ENCODE measurements at regions not wholly inside any gene's neighbourhood (a gene's known extent, or its start where the extent isn't known, plus 50 kb on each side); places are given as distances from the start of the nearest gene placed in this dataset.

DNA sequence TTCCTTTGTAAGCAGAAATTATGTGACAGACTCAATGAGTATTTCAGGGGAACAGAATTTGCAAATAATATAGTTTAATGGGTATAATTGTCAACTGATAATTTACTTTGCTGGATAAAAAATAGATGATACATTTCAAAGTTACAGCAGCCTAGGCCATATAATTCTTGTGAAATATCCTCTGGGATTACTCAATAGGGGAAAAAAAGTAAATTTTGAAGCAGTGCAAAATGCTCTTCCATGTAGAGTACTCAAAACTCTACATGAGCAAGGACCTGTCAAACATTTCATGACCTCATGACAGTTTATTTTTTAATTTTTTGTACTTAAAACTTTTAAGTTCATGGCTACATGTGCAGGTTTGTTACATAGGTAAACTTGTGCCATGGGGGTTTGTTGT, 163.3 kb downstream of the DACT1 start:
- in situ Hi-C loops (cut with MboI; ENCODE audit: low pct_unique_long_range_greater_than_20kb, low sequenced_read_pairs, unreplicated experiment), result no loop called here
- TF ChIP-seq, protein P1, sequence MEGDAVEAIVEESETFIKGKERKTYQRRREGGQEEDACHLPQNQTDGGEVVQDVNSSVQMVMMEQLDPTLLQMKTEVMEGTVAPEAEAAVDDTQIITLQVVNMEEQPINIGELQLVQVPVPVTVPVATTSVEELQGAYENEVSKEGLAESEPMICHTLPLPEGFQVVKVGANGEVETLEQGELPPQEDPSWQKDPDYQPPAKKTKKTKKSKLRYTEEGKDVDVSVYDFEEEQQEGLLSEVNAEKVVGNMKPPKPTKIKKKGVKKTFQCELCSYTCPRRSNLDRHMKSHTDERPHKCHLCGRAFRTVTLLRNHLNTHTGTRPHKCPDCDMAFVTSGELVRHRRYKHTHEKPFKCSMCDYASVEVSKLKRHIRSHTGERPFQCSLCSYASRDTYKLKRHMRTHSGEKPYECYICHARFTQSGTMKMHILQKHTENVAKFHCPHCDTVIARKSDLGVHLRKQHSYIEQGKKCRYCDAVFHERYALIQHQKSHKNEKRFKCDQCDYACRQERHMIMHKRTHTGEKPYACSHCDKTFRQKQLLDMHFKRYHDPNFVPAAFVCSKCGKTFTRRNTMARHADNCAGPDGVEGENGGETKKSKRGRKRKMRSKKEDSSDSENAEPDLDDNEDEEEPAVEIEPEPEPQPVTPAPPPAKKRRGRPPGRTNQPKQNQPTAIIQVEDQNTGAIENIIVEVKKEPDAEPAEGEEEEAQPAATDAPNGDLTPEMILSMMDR (IDR thresholded peaks at IDR 0.05; ENCODE audit: extremely low read depth, insufficient read depth, missing control alignments), result no peak

GRCh38 chr14:58805057-58805456, 167.3 kb downstream of the DACT1 start:
- TF ChIP-seq, protein P1 (IDR thresholded peaks at IDR 0.05; ENCODE audit: extremely low read depth, insufficient read depth, missing control alignments), result no peak
- no peak for DNase-seq (ENCODE audit: low spot score)
- in situ Hi-C loops (cut with MboI; ENCODE audit: low pct_unique_long_range_greater_than_20kb, low sequenced_read_pairs, unreplicated experiment), result no loop called here

More for the DNA sequence above, 163.3 kb downstream of the DACT1 start:
- no peak for DNase-seq (ENCODE audit: low spot score)

GRCh38 chr14:58805605-58806409, 168.0 kb downstream of the DACT1 start:
- TF ChIP-seq, protein P1 (IDR thresholded peaks at IDR 0.05; ENCODE audit: extremely low read depth, insufficient read depth, missing control alignments), result no peak
- no peak for DNase-seq (ENCODE audit: low spot score)

GRCh38 chr14:58807191-58807590, 169.4 kb downstream of the DACT1 start:
- in situ Hi-C loops (cut with MboI; ENCODE audit: low pct_unique_long_range_greater_than_20kb, low sequenced_read_pairs, unreplicated experiment), result no loop called here
- TF ChIP-seq, protein P1 (IDR thresholded peaks at IDR 0.05; ENCODE audit: extremely low read depth, insufficient read depth, missing control alignments), result no peak
- no peak for DNase-seq (ENCODE audit: low spot score)

More at GRCh38 chr14:58805605-58806409, 168.0 kb downstream of the DACT1 start:
- in situ Hi-C loops (cut with MboI; ENCODE audit: low pct_unique_long_range_greater_than_20kb, low sequenced_read_pairs, unreplicated experiment), result no loop called here

DNA sequence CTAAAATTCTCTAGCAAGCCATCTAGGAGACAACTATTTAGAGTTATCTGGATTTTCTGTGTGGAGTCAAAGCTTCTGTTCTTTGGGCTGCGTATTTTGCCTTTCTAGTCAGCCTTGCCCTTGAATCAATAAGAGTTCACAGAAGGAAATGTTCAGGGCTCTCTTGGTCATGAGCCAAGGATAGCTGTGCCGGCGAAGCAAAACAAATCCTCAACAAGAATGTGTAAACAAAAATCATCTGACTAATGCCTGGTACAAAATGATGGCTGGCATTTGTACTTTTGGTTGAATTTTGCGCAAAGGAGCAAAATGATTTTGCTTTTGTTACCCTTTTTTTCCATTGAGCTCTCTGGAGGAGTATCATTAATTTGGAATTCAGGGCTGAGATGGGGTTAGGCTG, 171.1 kb downstream of the DACT1 start:
- no peak for DNase-seq (ENCODE audit: low spot score)
- in situ Hi-C loops (cut with MboI; ENCODE audit: low pct_unique_long_range_greater_than_20kb, low sequenced_read_pairs, unreplicated experiment), result no loop called here
- TF ChIP-seq, protein P1 (IDR thresholded peaks at IDR 0.05; ENCODE audit: extremely low read depth, insufficient read depth, missing control alignments), result no peak

DNA sequence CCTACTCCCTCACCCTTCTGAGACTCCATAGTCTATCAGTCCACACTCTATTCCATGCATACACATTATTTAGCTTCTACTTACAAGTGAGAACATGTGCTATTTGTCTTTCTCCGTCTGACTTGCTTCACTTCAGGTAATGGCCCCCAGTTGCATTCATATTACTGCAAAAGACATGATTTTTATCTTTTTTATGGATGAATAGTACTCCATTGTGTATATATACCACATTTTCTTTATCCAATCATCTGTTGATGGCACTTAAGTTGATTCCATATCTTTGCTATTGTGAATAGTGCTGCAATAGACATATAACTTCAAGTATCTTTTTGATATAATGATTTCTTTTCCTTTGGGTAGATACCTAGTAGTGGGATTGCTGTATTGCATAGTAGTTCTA, 171.8 kb downstream of the DACT1 start:
- TF ChIP-seq, protein P1 (IDR thresholded peaks at IDR 0.05; ENCODE audit: extremely low read depth, insufficient read depth, missing control alignments), result no peak
- in situ Hi-C loops (cut with MboI; ENCODE audit: low pct_unique_long_range_greater_than_20kb, low sequenced_read_pairs, unreplicated experiment), result no loop called here
- no peak for DNase-seq (ENCODE audit: low spot score)

All from GM13977 (cell line).